IgD-negative memory B cell (primary cell): ENCODE measurements at regions not wholly inside any gene's neighbourhood (a gene's known extent, or its start where the extent isn't known, plus 50 kb on each side); places are given as distances from the start of the nearest gene placed in this dataset.

Experiments
- H3K27ac Mint-ChIP-seq, 3 donors: one replicate each; pipeline ENCODE4 v1.8.0; 2020 to 2022; ENCODE audit warnings: mild to moderate bottlenecking in 3 of 3, mixed read lengths in 3 of 3, moderate library complexity in 1 of 3
- H3K27me3 Mint-ChIP-seq: one replicate; pipeline ENCODE4 v1.8.0; 2021; ENCODE audit warnings: mixed read lengths
- H3K36me3 Mint-ChIP-seq: one replicate; pipeline ENCODE4 v1.8.0; 2020; ENCODE audit warnings: mild to moderate bottlenecking, mixed read lengths
- H3K4me1 Mint-ChIP-seq, 3 donors: one replicate each; pipeline ENCODE4 v1.8.0; 2020 to 2022; ENCODE audit warnings: mixed read lengths in 3 of 3, mild to moderate bottlenecking in 1 of 3
- H3K4me3 Mint-ChIP-seq, 4 donors: one replicate each; pipeline ENCODE4 v1.8.0; 2020 to 2022; ENCODE audit warnings: mild to moderate bottlenecking in 4 of 4, mixed read lengths in 4 of 4, moderate library complexity in 3 of 4
- H3K9me3 Mint-ChIP-seq, 3 donors: one replicate each; pipeline ENCODE4 v1.8.0; 2020 to 2021; ENCODE audit warnings: mixed read lengths in 3 of 3, mild to moderate bottlenecking in 1 of 3

DNA sequence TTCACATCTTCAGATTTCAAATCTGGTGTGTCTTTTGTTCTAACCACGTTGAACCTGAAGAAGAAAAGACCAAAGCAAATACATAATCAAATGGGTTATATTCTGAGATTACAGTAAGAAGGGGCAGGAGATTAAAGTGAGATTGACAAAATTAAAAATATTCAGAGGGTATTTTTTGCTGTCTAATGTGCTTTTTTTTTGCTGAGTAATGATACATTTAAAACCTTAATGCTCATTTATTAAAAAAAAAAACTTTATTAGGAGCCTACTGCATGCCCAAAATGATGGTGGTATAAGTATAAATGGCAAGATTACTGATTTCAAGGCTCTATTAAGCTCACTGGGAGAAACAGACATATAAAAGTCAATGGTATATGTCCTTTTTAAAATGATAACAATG is 459.4 kb downstream of the FGF9 start:
- Mint-ChIP-seq H3K36me3 (no peaks in the 10 kb centered on the region), H3K4me3 (no peak overlapping the region), H3K4me1 (peaks cover 10 to 18% (median 11%) of the 10 kb centered on the region in 3 donors), H3K27ac (no peak overlapping the region), H3K27me3 (peaks cover 2% of the 10 kb centered on the region), H3K9me3 (peaks cover 0 to 5% (median 4%) of the 10 kb centered on the region in 3 donors)

DNA sequence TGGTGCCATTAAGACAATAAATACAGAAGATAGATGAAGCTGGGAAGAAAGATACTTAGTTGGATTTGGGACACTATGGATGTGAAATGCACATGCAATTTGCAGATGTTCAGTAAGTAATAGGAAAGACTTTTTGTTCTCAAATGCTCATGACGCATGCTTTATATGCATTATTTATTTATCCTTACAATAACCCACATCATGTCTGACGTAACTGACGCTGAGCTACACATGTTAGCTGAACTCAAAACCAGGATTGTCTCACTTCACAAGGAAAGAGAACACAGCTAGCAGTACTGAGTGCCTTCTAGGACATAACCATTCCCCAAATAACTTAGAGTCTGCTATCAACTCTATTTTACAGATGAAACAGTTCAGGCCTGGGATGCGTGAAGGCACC is 463.4 kb downstream of the FGF9 start:
- peaks cover 3 to 14% (median 7%) of the 10 kb centered on the region in 3 donors for H3K4me1 Mint-ChIP-seq
- peaks cover 0 to 6% (median 0%) of the 10 kb centered on the region in 3 donors for H3K9me3 Mint-ChIP-seq
- H3K27ac Mint-ChIP-seq, result no peak overlapping the region
- no peaks in the 10 kb centered on the region for H3K36me3 Mint-ChIP-seq
- H3K27me3 Mint-ChIP-seq, result peaks cover 3% of the 10 kb centered on the region
- no peak overlapping the region for H3K4me3 Mint-ChIP-seq

DNA sequence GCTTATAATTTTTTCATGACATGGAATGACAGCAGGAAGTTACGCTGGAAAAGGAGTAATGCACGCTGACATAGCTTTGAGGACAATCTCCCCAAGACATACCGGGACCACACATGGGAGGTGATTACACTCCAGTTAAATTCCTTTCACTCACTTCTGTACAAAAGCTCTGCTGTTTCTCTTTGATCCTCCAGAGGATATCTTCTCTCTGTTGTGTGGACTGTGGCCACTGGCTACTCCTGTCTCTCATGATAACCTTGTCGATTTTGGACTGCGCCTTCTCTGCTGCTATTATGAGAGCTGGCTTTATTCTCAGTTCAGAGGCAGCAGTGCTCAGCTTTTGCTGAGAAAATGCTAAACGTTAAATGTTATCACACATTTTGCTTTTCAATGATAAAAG is 464.6 kb downstream of the FGF9 start:
- Mint-ChIP-seq H3K27me3 (peaks cover 3% of the 10 kb centered on the region), H3K4me1 (peaks cover 5 to 14% (median 7%) of the 10 kb centered on the region in 3 donors), H3K4me3 (no peak overlapping the region), H3K36me3 (no peaks in the 10 kb centered on the region), H3K9me3 (peaks cover 0 to 2% (median 0%) of the 10 kb centered on the region in 3 donors), H3K27ac (no peak overlapping the region)

DNA sequence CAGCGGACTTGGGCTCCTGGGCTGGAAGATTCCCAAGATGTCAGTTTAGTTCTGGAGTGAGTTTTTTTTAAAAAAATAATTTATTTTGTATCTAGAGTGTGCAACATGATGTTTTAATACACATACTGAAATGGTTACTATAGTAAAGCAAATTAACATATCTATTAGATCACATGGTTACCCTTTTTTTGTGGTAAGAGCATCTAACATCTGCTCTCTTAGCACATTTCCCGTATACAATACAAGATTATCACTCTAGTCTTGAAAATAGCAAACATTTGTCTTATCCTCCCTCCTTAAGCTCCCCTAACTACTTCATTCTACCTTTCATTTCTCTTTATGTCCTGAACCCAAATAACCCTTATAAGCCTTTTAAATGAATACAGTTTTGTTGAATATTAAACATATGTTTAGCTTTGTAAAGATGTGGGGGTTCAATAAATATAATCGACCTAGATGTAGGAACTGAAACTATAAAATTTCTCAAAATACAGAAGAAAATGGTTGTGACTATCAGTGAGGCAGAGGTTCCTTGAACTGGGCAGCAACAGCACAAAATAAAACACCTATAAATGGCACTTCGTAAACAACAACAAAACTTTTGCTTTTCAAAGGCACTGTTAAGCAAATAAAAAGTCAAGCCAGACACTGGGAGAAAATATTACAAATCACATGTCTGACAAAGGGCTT is 466.6 kb downstream of the FGF9 start:
- H3K4me3 Mint-ChIP-seq, result no peak overlapping the region
- H3K4me1 Mint-ChIP-seq, result peaks cover 7 to 17% (median 7%) of the 10 kb centered on the region in 3 donors
- H3K27ac Mint-ChIP-seq, result peak overlapping the region in 2 of 3 donors; percentile 45 to 59
- H3K9me3 Mint-ChIP-seq, result peaks cover 0 to 2% (median 0%) of the 10 kb centered on the region in 3 donors
- H3K36me3 Mint-ChIP-seq, result no peaks in the 10 kb centered on the region
- peaks cover 3% of the 10 kb centered on the region for H3K27me3 Mint-ChIP-seq

DNA sequence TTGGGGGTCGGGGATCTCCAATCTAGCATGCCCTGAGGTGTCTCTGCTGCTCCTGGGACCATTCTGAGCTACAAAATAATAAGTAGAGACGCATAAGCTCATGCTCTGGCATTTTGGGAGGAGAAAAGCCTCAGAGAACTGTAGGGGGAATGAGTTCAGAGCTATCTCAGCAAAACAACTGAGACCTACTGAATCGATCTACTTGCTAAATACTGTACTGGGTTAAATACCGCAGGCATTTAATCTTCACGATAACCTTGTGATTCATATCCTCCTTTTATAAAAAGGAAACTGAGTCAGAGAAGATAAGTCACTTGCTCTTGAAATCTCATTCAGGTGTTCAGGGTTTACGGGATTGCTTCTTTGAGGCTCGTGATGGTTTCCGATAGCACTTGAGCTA is 468.1 kb downstream of the FGF9 start:
- H3K9me3 Mint-ChIP-seq, result peaks cover 0 to 2% (median 0%) of the 10 kb centered on the region in 3 donors
- H3K4me3 Mint-ChIP-seq, result no peak overlapping the region
- H3K27me3 Mint-ChIP-seq, result peaks cover 3% of the 10 kb centered on the region

DNA sequence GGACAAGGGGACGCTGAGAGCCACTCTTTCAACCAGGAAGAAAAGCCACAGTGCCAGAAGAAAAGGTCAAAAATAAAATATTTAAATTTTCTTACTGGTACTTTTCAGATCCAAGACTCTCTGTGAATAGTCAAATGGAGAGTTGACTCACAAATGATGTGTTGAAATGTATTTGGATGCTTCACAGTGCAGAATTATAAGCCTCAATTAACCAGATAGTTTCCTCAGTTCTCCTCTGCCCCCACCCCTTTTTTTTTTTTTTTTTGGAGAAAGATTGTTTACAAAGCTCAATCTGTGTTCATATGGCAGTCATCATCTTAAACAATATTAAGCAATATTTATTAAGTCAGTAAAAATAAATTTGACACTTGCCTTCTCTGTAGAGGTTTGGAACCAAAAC is 470.8 kb downstream of the FGF9 start:
- H3K4me3 Mint-ChIP-seq, result no peak overlapping the region
- no peaks in the 10 kb centered on the region for H3K27me3 Mint-ChIP-seq
- peaks cover 0 to 3% (median 2%) of the 10 kb centered on the region in 3 donors for H3K9me3 Mint-ChIP-seq
- H3K36me3 Mint-ChIP-seq, result peaks cover 3% of the 10 kb centered on the region
- no peak overlapping the region for H3K27ac Mint-ChIP-seq
- H3K4me1 Mint-ChIP-seq, result peaks cover 7 to 12% (median 7%) of the 10 kb centered on the region in 3 donors

More for the DNA sequence above, 468.1 kb downstream of the FGF9 start:
- Mint-ChIP-seq H3K4me1 (peaks cover 7 to 18% (median 7%) of the 10 kb centered on the region in 3 donors), H3K27ac (no peak overlapping the region), H3K36me3 (no peaks in the 10 kb centered on the region)

DNA sequence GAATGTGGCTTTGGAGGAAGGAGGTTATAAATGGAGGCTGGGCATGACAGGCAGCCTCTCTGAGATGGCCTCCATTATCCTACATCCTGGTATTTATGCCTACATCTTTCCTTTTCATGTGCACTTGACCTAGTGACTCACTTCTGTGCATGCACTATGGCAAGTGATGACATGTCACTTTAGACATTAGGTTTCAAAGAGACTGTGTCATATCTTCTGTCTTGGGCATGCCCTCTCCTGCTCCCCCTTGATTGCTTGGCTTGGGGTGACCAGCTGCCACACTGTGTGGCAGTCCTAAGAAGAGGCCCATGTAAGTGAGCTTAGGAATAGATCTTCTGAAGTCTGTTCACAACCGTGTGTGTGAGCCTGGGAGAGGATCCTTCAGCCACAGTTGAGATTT is 472.8 kb downstream of the FGF9 start:
- no peak overlapping the region for H3K4me3 Mint-ChIP-seq
- peaks cover 8% of the 10 kb centered on the region for H3K36me3 Mint-ChIP-seq
- no peak overlapping the region for H3K27ac Mint-ChIP-seq
- H3K27me3 Mint-ChIP-seq, result no peaks in the 10 kb centered on the region
- peaks cover 3 to 9% (median 5%) of the 10 kb centered on the region in 3 donors for H3K9me3 Mint-ChIP-seq
- H3K4me1 Mint-ChIP-seq, result peaks cover 0 to 5% (median 4%) of the 10 kb centered on the region in 3 donors

DNA sequence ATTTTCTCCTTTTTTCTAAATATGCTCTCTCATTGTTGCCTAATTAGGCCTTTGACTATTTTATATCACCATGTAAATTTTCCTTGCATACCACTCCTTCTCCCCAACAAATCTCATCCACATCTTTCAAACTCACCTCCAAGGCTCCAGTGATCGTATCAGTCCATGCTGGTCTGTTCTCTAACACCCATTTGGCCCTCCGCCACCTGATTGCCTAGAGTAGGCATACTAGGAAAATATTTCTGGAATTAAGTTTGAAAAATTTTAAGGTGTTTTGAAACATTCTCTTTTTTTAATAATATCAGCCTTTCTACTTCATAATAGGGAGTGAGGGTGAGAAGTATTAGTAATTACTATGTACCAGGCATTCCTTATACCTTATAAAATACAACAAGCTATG is 473.9 kb downstream of the FGF9 start:
- peaks cover 5 to 9% (median 5%) of the 10 kb centered on the region in 3 donors for H3K9me3 Mint-ChIP-seq
- H3K27ac Mint-ChIP-seq, result no peak overlapping the region
- H3K4me1 Mint-ChIP-seq, result peaks cover 0 to 7% (median 2%) of the 10 kb centered on the region in 3 donors

DNA sequence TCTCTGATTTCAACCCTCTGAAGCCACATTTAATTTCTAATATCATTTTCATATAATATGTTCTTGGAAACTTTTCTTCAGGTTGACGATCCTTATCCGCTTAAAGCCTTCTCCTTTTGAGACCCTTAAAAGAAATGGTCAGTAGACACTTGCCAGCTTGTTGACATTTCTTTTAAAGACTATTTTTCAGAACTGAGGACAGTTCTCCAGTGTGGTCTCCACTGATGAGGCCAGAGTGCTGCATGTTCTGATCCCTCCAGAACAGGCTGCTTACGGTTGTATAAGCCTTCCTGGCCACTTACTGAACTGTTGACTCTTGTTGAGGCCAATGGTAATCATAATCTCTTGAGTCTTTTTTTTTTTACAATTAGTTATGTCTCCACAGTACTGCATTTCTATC is 477.3 kb downstream of the FGF9 start:
- H3K9me3 Mint-ChIP-seq, result peaks cover 5 to 9% (median 5%) of the 10 kb centered on the region in 3 donors
- H3K4me3 Mint-ChIP-seq, result no peak overlapping the region
- H3K27ac Mint-ChIP-seq, result no peak overlapping the region
- no peaks in the 10 kb centered on the region for H3K27me3 Mint-ChIP-seq
- peaks cover 10% of the 10 kb centered on the region for H3K36me3 Mint-ChIP-seq
- H3K4me1 Mint-ChIP-seq, result peaks cover 0 to 3% (median 0%) of the 10 kb centered on the region in 3 donors

More for the DNA sequence above, 473.9 kb downstream of the FGF9 start:
- Mint-ChIP-seq H3K36me3 (peaks cover 10% of the 10 kb centered on the region), H3K27me3 (no peaks in the 10 kb centered on the region), H3K4me3 (no peak overlapping the region)

DNA sequence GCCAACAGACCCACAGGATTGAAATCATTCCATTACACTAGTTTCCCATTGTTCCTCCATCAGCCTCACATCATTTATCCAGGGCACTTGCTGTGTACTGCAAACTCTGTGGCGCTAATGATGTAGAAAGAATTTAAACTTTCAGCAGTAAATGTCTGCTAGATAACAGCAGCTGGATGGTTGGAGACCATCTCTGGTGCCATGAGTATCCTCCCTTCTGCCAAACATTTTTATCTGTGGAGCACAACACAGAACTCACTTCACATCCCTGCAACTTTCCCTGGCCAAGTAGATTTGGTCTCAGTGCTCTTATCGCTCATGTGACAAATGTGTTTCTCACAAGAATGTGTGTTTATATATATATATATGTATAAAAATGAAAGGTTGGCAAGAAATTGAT is 481.9 kb downstream of the FGF9 start:
- no peak overlapping the region for H3K4me3 Mint-ChIP-seq
- peaks cover 2% of the 10 kb centered on the region for H3K27me3 Mint-ChIP-seq
- H3K27ac Mint-ChIP-seq, result no peak overlapping the region
- peaks cover 3% of the 10 kb centered on the region for H3K36me3 Mint-ChIP-seq
- peaks cover 0 to 2% (median 0%) of the 10 kb centered on the region in 3 donors for H3K4me1 Mint-ChIP-seq
- H3K9me3 Mint-ChIP-seq, result peaks cover under 1 to 4% (median 3%) of the 10 kb centered on the region in 3 donors

DNA sequence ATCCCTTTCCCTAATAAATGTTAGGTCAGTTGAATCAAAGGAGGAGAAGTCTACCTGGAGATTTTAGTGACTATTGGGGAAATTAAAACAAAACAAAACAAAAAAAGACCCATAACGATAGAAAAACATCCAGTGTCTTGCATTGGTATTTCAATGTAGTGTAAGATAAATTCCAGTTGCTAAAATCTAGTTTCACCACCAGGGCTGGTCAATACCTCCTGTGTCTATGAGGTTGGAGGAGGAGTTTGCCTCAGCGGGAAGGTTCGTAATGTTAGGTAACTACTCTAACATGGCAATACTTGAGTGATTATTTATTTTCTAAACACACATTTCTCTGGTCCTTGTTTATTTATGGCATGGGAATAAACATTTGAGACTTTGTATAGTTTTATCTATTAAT is 483.2 kb downstream of the FGF9 start:
- Mint-ChIP-seq H3K27ac (no peak overlapping the region), H3K9me3 (peaks cover 0 to 2% (median 0%) of the 10 kb centered on the region in 3 donors), H3K36me3 (no peaks in the 10 kb centered on the region), H3K4me3 (no peak overlapping the region), H3K27me3 (peaks cover 2% of the 10 kb centered on the region), H3K4me1 (no peaks in the 10 kb centered on the region)

DNA sequence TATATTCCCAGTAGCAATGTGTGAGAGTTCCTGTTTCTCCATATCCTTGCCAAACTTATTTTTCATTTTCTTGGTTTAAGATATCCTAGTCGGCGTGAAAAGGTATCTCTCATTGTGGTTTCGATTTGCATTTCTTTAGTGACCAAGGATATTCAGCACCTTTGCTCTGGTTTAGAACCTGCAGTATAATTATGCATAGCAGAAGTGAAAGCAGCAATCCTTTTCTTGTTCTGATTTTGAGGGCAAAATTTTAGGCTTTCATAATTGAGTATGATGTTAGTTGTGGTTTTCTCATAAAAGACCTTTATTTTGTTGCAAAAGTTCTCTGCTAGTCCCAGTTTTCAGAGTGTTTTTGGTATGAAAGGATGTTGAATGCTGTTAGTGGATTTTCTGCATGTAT is 491.0 kb downstream of the FGF9 start:
- H3K27ac Mint-ChIP-seq, result no peak overlapping the region
- H3K27me3 Mint-ChIP-seq, result peaks cover 9% of the 10 kb centered on the region
- peak overlapping the region in 3 of 4 donors; percentile 56 to 79 (median 76) for H3K4me3 Mint-ChIP-seq
- peaks cover 11 to 36% (median 17%) of the 10 kb centered on the region in 3 donors for H3K4me1 Mint-ChIP-seq
- no peaks in the 10 kb centered on the region for H3K36me3 Mint-ChIP-seq
- H3K9me3 Mint-ChIP-seq, result peaks cover 0 to 11% (median 0%) of the 10 kb centered on the region in 3 donors

DNA sequence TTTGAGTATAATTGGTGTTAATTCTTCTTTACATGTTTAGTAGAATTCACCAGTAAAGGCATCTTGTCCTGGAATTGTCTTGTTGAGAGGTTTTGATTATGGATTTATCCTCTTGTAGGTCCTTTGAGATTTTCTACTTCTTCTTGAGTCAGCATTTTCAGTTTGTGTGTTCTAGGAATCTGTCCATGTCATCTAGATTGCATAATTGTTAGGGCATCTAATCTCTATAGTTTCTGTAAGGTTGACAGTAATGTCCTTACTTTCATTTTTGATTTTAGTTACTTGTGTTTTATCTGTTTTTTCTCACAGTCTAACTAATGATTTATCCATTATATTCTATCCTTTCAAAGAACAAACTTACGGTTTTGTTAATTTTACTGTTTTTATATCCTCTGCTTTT is 492.0 kb downstream of the FGF9 start:
- H3K4me1 Mint-ChIP-seq, result peaks cover 11 to 36% (median 17%) of the 10 kb centered on the region in 3 donors
- peaks cover 0 to 11% (median 0%) of the 10 kb centered on the region in 3 donors for H3K9me3 Mint-ChIP-seq
- peaks cover 9% of the 10 kb centered on the region for H3K27me3 Mint-ChIP-seq
- no peaks in the 10 kb centered on the region for H3K36me3 Mint-ChIP-seq
- peak overlapping the region in 3 of 4 donors; percentile 6 to 64 (median 62) for H3K4me3 Mint-ChIP-seq
- H3K27ac Mint-ChIP-seq, result peak overlapping the region in 1 of 3 donors; percentile 21

DNA sequence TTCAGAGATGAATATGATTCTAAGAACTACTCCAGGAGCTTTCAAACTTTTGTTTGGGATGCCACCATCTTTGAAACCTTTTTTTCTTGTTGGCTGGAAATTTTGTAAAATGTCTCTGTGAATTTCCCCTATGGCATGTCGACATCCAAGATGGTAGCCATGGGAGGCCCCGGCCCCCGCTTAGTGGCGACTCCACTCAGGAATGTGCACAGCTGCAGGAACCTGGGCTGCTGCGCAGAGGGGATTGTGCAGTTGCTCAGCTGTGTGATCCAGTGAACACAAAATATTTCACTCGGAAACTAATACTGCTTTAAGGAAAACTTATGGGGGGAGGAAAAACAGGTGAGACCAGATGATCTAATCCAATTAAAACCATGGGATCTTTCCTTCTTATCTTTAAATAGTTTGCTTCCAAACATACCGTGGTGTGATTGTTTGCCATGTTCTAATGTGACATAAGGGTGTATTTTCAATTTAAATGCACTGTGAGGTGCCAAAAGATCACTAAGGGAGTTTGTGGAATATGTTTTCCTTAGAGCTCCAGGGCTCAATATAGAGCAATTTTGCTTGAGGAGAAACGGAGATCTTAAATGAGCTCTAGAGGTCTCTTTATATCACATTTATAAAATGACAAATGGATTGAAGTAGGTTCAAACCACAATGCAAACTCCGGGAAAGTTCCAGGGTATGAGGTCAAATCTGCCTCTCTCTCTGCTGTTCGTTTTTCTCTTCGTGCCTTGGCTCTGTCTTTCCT is 497.7 kb downstream of the FGF9 start:
- Mint-ChIP-seq H3K36me3 (no peaks in the 10 kb centered on the region), H3K4me3 (no peak overlapping the region), H3K9me3 (peaks cover 0 to 11% (median 0%) of the 10 kb centered on the region in 3 donors), H3K27ac (no peak overlapping the region), H3K4me1 (peaks cover 0 to 4% (median 3%) of the 10 kb centered on the region in 3 donors), H3K27me3 (peaks cover 1% of the 10 kb centered on the region)

DNA sequence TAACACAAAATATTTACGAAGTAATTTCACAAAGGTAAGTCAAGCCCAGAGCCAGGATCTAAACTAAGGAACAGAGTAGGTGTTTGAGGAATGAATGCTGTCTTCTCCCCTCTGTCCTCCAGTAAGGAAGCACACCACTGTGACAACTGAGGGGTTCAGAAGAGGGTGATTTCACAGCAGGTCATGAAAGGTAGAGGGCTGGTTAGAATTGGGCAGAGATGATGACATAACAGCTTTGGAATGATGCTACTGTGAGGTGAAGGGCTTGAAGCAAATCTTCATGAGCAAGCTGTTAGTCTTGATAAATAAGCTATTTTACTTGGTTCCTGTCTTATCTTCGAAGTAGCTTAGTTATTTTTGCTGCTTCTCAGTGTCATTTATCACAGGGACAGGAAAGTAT is 498.6 kb downstream of the FGF9 start:
- no peak overlapping the region for H3K4me3 Mint-ChIP-seq
- H3K27ac Mint-ChIP-seq, result no peak overlapping the region
- H3K36me3 Mint-ChIP-seq, result no peaks in the 10 kb centered on the region
- H3K9me3 Mint-ChIP-seq, result peaks cover 0 to 5% (median 0%) of the 10 kb centered on the region in 3 donors
- peaks cover 0 to 3% (median 0%) of the 10 kb centered on the region in 3 donors for H3K4me1 Mint-ChIP-seq
- H3K27me3 Mint-ChIP-seq, result peaks cover 2% of the 10 kb centered on the region
